ENCODE measurements at regions not wholly inside any gene's neighbourhood (a gene's known extent, or its start where the extent isn't known, plus 50 kb on each side); places are given as distances from the start of the nearest gene placed in this dataset.
A peak's percentile ranks its signal among the peaks of the same experiment; 100 is the strongest.

GRCh38 chr5:109529520-109529919, 119.7 kb upstream of the PJA2 start:
- no peak for DNase-seq

DNA sequence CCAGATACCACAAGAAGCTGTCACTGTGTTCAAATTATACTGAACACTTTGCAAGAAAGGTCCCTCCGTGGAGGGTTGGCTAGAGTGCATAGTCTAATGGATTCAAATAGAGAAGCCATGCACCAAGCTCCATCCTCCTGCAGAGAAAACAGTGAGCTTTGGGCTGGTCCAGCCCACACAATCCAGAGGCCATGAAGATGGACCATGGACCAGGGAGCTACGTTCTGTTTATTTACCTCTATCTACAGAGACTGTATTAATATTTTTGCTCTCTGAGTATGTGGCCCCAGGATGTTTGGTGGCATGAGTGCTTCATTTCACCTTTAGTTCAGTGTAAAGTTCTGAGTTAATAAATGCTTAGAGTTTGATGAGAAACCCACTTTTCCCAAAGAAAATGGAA, 114.8 kb upstream of the PJA2 start:
- DNase-seq = no peak

DNA sequence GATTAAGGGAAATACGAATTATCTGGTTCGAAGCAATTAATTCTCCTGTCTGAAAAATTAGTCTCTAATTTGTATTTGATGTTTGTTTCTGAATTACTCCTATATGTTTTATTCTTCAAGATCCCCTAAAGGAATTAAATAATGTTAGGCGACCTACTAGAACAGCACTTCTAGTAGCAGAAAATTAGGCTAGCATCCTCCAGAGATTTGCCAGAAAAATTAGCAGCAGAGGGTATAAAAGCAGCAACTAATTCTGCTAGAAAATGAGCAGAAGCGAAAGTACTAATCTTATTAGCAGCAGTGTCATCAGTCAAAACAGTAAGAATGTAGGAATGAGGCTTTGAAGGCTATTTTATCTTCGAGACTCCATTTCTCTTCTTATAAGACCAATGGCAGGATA, 114.3 kb upstream of the PJA2 start:
- DNase-seq = no peak

DNA sequence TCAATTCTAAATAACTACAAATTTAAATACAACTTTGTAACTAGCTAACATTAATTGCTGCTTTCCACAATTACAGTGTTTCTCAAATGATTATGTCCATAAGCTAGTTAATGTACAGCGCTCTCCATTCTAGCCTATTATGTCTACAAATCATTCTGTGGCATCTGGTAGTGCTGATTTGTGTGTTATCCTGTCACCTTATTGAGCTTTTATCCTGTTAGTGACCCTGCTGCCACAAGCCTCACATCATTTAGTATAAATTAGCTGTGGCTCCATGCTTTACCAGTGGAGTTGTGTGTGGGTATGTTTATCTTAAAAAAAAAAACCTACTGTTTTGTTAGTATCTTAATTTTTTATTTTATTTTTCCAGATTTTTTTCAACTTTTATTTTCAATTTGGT, 112.6 kb upstream of the PJA2 start:
- DNase-seq = no peak

DNA sequence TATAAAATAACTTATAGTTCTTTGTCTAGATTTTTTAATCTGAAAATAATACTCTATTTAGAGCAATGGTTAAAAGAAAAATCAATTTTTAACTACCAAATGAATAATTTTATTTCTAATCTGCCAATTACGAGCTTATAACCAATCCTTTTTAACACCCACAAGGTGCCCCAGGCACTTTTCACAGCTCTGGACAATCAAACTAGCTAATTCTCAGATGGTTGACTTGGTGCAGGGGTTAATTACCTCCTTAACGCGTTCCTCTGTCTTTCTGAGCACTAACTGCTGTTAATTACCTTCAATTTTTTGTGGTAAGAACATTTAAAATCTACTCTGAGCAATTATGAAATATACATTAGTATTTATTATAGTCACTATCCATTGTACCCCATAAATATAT, 109.6 kb upstream of the PJA2 start:
- no peak for DNase-seq

DNA sequence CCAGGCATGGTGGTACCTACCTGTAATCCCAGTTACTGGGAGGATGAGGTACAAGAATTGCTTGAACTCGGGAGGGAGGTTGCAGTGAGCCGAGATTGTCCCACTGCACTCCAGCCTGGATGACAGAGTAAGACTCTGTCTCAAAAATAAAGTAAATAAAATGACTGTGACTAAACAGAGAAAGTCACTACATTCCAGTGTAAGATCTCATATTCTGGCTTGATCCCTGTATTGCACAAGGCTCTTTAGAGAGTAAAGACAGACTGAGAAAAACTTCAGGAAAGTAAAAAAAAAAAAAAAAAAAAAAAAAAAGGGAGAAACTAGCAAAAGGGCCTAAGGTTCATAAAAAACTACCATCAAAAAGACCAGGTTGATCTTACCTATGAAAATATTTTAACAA, 106.6 kb upstream of the PJA2 start:
- no peak for DNase-seq

GRCh38 chr5:109511980-109512734, 102.4 kb upstream of the PJA2 start:
- DNase-seq = no peak

DNA sequence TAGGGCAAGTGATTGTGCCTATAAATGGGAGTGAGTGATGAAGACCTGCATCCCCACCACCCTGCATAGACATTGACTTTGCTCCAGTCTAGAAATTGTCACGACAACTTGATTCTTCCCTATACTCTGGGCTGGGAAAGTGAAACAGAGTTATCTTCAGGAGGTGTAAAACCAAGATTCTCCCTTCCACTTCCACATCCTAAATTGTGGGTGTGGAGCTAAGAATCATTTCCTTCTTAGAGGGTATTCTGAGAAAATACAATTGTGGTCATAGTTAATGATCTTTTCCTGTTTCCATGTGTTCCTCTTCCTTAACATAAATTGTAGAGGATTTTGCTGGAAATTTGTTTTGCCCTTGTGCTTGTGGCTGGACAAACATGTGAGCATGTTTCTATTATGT, 96.8 kb upstream of the PJA2 start:
- DNase-seq = no peak

- no peak for DNase-seq
Observed at GRCh38 chr5:109496112-109496511, 86.3 kb upstream of the PJA2 start.

DNA sequence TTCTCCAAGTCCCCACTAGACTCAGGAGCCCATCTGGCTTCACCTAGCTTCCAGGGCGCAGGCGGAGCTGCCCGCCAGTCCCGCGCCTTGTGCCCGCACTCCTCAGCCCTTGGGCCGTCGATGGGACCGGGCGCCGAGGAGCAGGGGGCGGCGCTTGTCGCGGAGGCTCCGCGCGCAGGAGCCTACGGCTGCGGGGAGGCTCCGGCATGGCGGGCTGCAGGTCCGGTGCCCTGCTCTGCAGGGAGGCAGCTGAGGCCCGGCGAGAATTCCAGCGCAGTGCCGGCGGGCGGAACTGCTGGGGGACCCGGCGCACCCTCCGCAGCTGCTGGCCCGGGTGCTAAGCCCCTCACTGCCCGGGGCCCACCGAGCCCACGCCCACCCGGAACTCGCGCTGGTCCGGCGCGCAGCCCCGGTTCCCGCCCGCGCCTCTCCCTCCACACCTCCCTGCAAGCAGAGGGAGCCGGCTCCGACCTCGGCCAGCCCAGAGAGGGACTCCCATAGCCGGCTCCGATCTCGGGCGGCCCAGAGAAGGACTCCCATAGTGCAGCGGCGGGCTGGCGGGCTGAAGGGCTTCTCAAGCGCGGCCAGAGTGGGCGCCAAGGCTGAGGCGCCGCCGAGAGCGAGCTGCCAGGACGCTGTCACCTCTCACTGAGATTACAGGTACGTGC, 78.1 kb upstream of the PJA2 start:
- DNase-seq = no peak

GRCh38 chr5:109486200-109486804, 76.5 kb upstream of the PJA2 start:
- DNase-seq = no peak

DNA sequence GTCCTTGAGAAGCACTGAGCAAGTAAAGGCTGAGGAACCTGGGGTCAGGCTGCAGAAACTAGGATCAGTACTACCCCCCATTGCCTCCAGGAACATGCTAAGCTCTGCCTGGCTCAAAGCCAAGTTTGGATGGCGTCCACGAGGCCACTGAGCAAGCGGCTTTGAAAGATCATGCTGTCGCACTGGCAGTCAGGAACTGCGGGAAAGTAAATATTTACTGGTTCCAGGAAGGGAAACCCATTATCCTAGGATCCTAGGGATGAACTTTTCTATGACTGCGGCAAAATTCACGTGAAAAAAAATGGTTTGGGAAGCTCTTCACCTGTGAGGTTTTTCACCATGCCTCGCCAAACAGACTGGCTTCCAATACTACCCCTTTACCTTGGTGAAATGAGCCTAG, 75.3 kb upstream of the PJA2 start:
- DNase-seq = no peak

DNA sequence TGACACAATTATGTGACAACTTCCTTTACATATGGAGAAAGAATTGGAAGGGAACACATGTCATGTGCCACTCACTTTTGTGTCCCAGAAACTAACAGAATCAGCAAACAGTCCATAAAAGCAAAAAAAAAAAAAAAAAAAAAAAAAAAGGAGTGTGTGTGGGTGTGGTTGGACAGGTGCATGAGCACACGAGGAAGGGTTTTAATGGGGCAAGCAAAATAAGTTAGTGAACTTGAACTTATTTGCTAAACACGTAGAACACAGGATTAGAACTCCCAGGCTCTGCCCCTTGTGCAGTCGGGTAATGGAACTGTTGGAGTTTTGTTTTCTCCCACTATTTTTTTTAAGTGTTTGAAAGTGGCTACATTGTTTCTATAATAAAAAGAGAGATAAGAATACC, 74.8 kb upstream of the PJA2 start:
- DNase-seq = no peak

GRCh38 chr5:109483395-109483971, 73.7 kb upstream of the PJA2 start:
- no peak for DNase-seq

DNA sequence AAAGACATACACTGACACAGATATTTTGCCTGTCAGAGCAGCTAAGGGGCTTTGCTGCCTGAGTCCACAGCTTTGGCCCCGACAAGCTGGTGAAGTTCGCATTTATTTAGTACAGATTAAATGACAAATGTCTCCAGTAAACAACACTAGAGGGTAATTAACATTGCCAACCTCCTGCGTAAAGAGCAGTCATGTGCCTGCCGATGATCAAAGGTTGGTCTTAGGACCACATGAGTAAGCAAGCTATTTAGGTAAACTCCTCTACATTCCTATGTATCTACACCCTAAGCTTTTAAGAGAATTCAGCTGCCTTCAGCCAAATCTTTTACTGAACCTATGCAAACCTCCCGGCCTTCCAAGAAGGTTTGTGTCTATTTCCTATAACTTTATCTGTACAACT, 73.0 kb upstream of the PJA2 start:
- DNase-seq = no peak

GRCh38 chr5:109479260-109479860, 69.6 kb upstream of the PJA2 start:
- no peak for DNase-seq

GRCh38 chr5:109478830-109479229, 69.1 kb upstream of the PJA2 start:
- no peak for DNase-seq

- DNase-seq = no peak
Observed at GRCh38 chr5:109476292-109476691, 66.5 kb upstream of the PJA2 start.

DNA sequence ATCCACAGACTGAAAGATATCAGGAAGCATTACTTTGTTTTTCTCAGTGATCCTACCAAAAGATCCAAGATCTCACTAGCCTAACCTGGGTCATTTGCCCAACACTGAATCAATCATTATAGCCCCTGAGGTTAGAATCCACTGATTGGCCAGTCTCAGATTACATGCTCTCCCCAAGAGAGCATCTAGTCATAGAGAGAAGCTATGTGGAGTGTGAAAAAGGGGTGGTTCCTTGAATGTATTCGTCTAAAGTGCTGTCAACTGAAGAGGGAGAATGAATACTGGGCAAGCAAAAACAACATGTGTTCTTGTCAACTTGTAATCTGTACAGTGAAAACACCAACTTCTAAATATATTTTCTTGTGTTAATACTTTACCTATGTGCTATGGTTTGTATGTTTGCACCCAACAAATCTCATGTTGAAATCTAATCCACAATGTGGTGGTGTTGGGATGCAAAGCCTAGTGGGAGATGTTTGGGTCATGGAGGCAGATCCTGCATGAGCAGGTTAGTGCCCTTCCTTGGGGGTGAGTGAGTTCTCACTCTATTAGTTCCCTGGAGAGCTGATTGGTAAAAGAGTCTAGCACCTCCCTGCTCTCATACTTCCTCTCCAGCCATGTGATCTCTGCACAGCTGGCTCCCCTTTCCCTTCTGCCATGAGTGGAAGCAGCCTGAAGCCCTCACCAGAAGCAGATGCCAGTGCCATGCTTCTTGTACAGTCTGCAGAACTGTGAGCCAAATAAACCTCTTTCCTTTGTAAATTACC, 60.3 kb upstream of the PJA2 start:
- DNase-seq = no peak

- peak; percentile 51 for DNase-seq
Observed at GRCh38 chr5:109468737-109469420, 59.1 kb upstream of the PJA2 start.

GRCh38 chr5:109468288-109468676, 58.5 kb upstream of the PJA2 start:
- no peak for DNase-seq

- no peak for DNase-seq
Observed at GRCh38 chr5:109467058-109467457, 57.3 kb upstream of the PJA2 start.

Measured in KG1 (cell line).